ENCODE measurements at regions not wholly inside any gene's neighbourhood (a gene's known extent, or its start where the extent isn't known, plus 50 kb on each side); places are given as distances from the start of the nearest gene placed in this dataset.

GRCh38 chr5:93092349-93093105 lies 488.5 kb downstream of the NR2F1-AS1 start:
- peak; percentile 63 for TF ChIP-seq CTCF (IDR thresholded peaks at IDR 0.05)
- no peak for TF ChIP-seq REST (IDR thresholded peaks at IDR 0.05; ENCODE audit: insufficient read depth in 1 of 2, low read depth in 2 of 2, low read length in 1 of 2)
